Epidermal melanocyte (primary cell): ENCODE measurements at regions not wholly inside any gene's neighbourhood (a gene's known extent, or its start where the extent isn't known, plus 50 kb on each side); places are given as distances from the start of the nearest gene placed in this dataset.

Experiments used
- DNase-seq: peaks from one replicate; pipeline ENCODE4 v3.0.0; 2011; ENCODE audit warnings: low spot score; ENCODE audit not compliant: insufficient read length

GRCh38 chr20:56924292-56925081 lies 295.4 kb downstream of the TFAP2C start:
- DNase-seq: no peak

GRCh38 chr20:56925082-56925830 lies 296.1 kb downstream of the TFAP2C start:
- no peak for DNase-seq

- no peak for DNase-seq
These were observed 296.7 kb downstream of the TFAP2C start for GRCh38 chr20:56925831-56926170.

GRCh38 chr20:56926501-56926900 lies 297.4 kb downstream of the TFAP2C start:
- DNase-seq: no peak

- DNase-seq: no peak
These were observed 298.0 kb downstream of the TFAP2C start for GRCh38 chr20:56927127-56927526.

- DNase-seq: no peak
These were observed 298.9 kb downstream of the TFAP2C start for GRCh38 chr20:56928007-56928406.

GRCh38 chr20:56929606-56930005 lies 300.5 kb downstream of the TFAP2C start:
- DNase-seq: no peak

- no peak for DNase-seq
These were observed 301.8 kb downstream of the TFAP2C start for GRCh38 chr20:56930876-56931275.

GRCh38 chr20:56932575-56933330 lies 303.6 kb downstream of the TFAP2C start:
- peak; percentile 69 for DNase-seq

GRCh38 chr20:56933331-56933698 lies 304.2 kb downstream of the TFAP2C start:
- DNase-seq: no peak

GRCh38 chr20:56934888-56935287 lies 305.8 kb downstream of the TFAP2C start:
- peak; percentile 74 for DNase-seq

- DNase-seq: no peak
These were observed 311.4 kb downstream of the TFAP2C start for GRCh38 chr20:56940466-56940865.

- no peak for DNase-seq
These were observed 312.1 kb downstream of the TFAP2C start for GRCh38 chr20:56941101-56941686.

GRCh38 chr20:56943946-56944945 lies 315.1 kb downstream of the TFAP2C start:
- DNase-seq: no peak

- no peak for DNase-seq
These were observed 316.0 kb downstream of the TFAP2C start for GRCh38 chr20:56945057-56945456.

GRCh38 chr20:56945901-56946300 lies 316.8 kb downstream of the TFAP2C start:
- no peak for DNase-seq

- DNase-seq: no peak
These were observed 317.1 kb downstream of the BMP7 start for GRCh38 chr20:56949318-56949717.

- DNase-seq: no peak
These were observed 314.0 kb downstream of the BMP7 start for GRCh38 chr20:56952258-56953047.

GRCh38 chr20:56953048-56953586 lies 313.3 kb downstream of the BMP7 start:
- DNase-seq: no peak
